H9 (cell line): ENCODE measurements at regions not wholly inside any gene's neighbourhood (a gene's known extent, or its start where the extent isn't known, plus 50 kb on each side); places are given as distances from the start of the nearest gene placed in this dataset.

Experiments used
- DNase-seq: peaks from one replicate; pipeline ENCODE4 v3.0.0-alpha.2; 2017
- H2AFZ ChIP-seq: one replicate; pipeline ENCODE4 v1.6.1; 2013; ENCODE audit warnings: mild to moderate bottlenecking, low read length, control low read depth, moderate library complexity
- H2AK5ac ChIP-seq: 2 replicates; pipeline ENCODE4 v1.6.1; 2013; ENCODE audit warnings: low read length, control low read depth, mixed read lengths; ENCODE audit not compliant: insufficient read length
- H2BK120ac ChIP-seq: one replicate; pipeline ENCODE4 v1.6.1; 2013; ENCODE audit warnings: low read depth, mild to moderate bottlenecking, low read length, control low read depth, inconsistent platforms; ENCODE audit not compliant: poor library complexity, severe bottlenecking
- H2BK12ac ChIP-seq: 2 replicates; pipeline ENCODE4 v1.6.1; 2013; ENCODE audit warnings: low read length, control low read depth, mixed read lengths, low read depth; ENCODE audit not compliant: insufficient read length
- H2BK15ac ChIP-seq: 2 replicates; pipeline ENCODE4 v1.6.1; 2013; ENCODE audit warnings: low read depth, low read length, control low read depth
- H2BK20ac ChIP-seq: one replicate; pipeline ENCODE4 v1.6.1; 2013; ENCODE audit warnings: low read depth, mild to moderate bottlenecking, low read length, control low read depth, inconsistent platforms; ENCODE audit not compliant: poor library complexity, severe bottlenecking
- H2BK5ac ChIP-seq: 2 replicates; pipeline ENCODE4 v1.6.1; 2013; ENCODE audit warnings: low read length, control low read depth, mixed read lengths; ENCODE audit not compliant: insufficient read length
- H3K14ac ChIP-seq: 2 replicates; pipeline ENCODE4 v1.6.1; 2013; ENCODE audit warnings: low read length, control low read depth; ENCODE audit not compliant: insufficient read depth
- H3K18ac ChIP-seq: 2 replicates; pipeline ENCODE4 v1.6.1; 2013; ENCODE audit warnings: low read depth, mild to moderate bottlenecking, mixed read lengths, low read length, control low read depth; ENCODE audit not compliant: insufficient read length
- H3K23ac ChIP-seq: 2 replicates; pipeline ENCODE4 v1.6.1; 2013; ENCODE audit warnings: low read length, control low read depth, mixed read lengths, low read depth; ENCODE audit not compliant: insufficient read length
- H3K23me2 ChIP-seq: 2 replicates; pipeline ENCODE4 v1.6.1; 2013; ENCODE audit warnings: low read depth, mild to moderate bottlenecking, mixed read lengths, low read length, control low read depth; ENCODE audit not compliant: insufficient read length, poor library complexity, severe bottlenecking
- H3K27ac ChIP-seq: 2 replicates; pipeline ENCODE4 v1.5.1; 2013; ENCODE audit warnings: low read length, control low read depth, mixed read lengths, low read depth; ENCODE audit not compliant: insufficient read length
- H3K27me3 ChIP-seq: 2 replicates; pipeline ENCODE4 v1.6.1; 2013; ENCODE audit warnings: low read length, control low read depth, inconsistent platforms; ENCODE audit not compliant: insufficient read depth
- H3K4ac ChIP-seq: 2 replicates; pipeline ENCODE4 v1.6.1; 2013; ENCODE audit warnings: low read depth, mild to moderate bottlenecking, control low read depth, inconsistent platforms, low read length, moderate library complexity
- H3K4me1 ChIP-seq: 2 replicates; pipeline ENCODE4 v1.6.1; 2013; ENCODE audit warnings: low read length, control low read depth, inconsistent platforms; ENCODE audit not compliant: insufficient read depth
- H3K4me2 ChIP-seq: 2 replicates; pipeline ENCODE4 v1.6.1; 2013; ENCODE audit warnings: low read length, control low read depth, mixed read lengths; ENCODE audit not compliant: insufficient read length, insufficient read depth
- H3K56ac ChIP-seq: 2 replicates; pipeline ENCODE4 v1.6.1; 2013; ENCODE audit warnings: low read depth, mild to moderate bottlenecking, mixed read lengths, low read length, control low read depth; ENCODE audit not compliant: insufficient read length
- H3K79me1 ChIP-seq: 2 replicates; pipeline ENCODE4 v1.6.1; 2013; ENCODE audit warnings: low read depth, mild to moderate bottlenecking, moderate library complexity, low read length, control low read depth, inconsistent platforms; ENCODE audit not compliant: insufficient read depth, poor library complexity, severe bottlenecking
- H3K79me2 ChIP-seq: 2 replicates; pipeline ENCODE4 v1.6.1; 2013; ENCODE audit warnings: low read length, control low read depth, inconsistent platforms; ENCODE audit not compliant: insufficient read depth
- H3K9ac ChIP-seq: 2 replicates; pipeline ENCODE4 v1.6.1; 2013; ENCODE audit warnings: low read length, control low read depth, mixed read lengths; ENCODE audit not compliant: insufficient read length; ENCODE audit errors: extremely low read depth
- H3K9me3 ChIP-seq: one replicate; pipeline ENCODE4 v1.6.1; 2013; ENCODE audit warnings: low read depth, low read length, inconsistent platforms; ENCODE audit not compliant: control insufficient read depth
- H3T11ph ChIP-seq: one replicate; pipeline ENCODE4 v1.6.1; 2013; ENCODE audit warnings: mild to moderate bottlenecking, low read length, control low read depth, inconsistent platforms
- H4K20me1 ChIP-seq: one replicate; pipeline ENCODE4 v1.6.1; 2013; ENCODE audit not compliant: control insufficient read depth, insufficient read length, insufficient read depth
- H4K5ac ChIP-seq: 2 replicates; pipeline ENCODE4 v1.6.1; 2013; ENCODE audit warnings: low read depth, mild to moderate bottlenecking, mixed read lengths, low read length, control low read depth; ENCODE audit not compliant: insufficient read length
- H4K8ac ChIP-seq: replicated peaks from 2 replicates; pipeline ENCODE4 v1.6.1; 2013; ENCODE audit warnings: low read length, control low read depth, mixed read lengths, low read depth; ENCODE audit not compliant: insufficient read length
- H4K91ac ChIP-seq: 2 replicates; pipeline ENCODE4 v1.6.1; 2013; ENCODE audit warnings: low read depth, mild to moderate bottlenecking, moderate library complexity, mixed read lengths, low read length, control low read depth; ENCODE audit not compliant: insufficient read length
- H3K27ac Mint-ChIP-seq, 3 experiments: 2 replicates in 2 of 3; 3 replicates in 1 of 3; pipeline ENCODE4 v1.8.0; 2020 to 2021; ENCODE audit warnings: mixed read lengths in 3 of 3, mild to moderate bottlenecking in 1 of 3, moderate library complexity in 1 of 3
- H3K27me3 Mint-ChIP-seq: 2 replicates; pipeline ENCODE4 v1.8.0; 2021; ENCODE audit warnings: low read depth, mild to moderate bottlenecking, moderate library complexity, mixed read lengths
- H3K36me3 Mint-ChIP-seq, 3 experiments: 2 replicates in 2 of 3; 3 replicates in 1 of 3; pipeline ENCODE4 v1.8.0; 2020 to 2021; ENCODE audit warnings: low read depth in 3 of 3, mixed read lengths in 3 of 3; ENCODE audit not compliant: insufficient read depth in 1 of 3
- H3K4me1 Mint-ChIP-seq, 2 experiments: 2 replicates each; pipeline ENCODE4 v1.8.0; 2020; ENCODE audit warnings: mixed read lengths in 2 of 2
- H3K4me3 Mint-ChIP-seq, 2 experiments: 2 replicates in 1 of 2; 3 replicates in 1 of 2; pipeline ENCODE4 v1.8.0; 2020 to 2021; ENCODE audit warnings: mild to moderate bottlenecking in 2 of 2, mixed read lengths in 2 of 2, moderate library complexity in 1 of 2
- H3K9me3 Mint-ChIP-seq, 2 experiments: 2 replicates in 1 of 2; 3 replicates in 1 of 2; pipeline ENCODE4 v1.8.0; 2020; ENCODE audit warnings: mild to moderate bottlenecking in 2 of 2, mixed read lengths in 2 of 2, moderate library complexity in 1 of 2
- CTCF ChIP-seq: fragments of 200-600 bp; sonication (generic); conservative IDR thresholded peaks from 3 replicates; pipeline ENCODE4 v1.8.0; 2021; ENCODE audit warnings: antibody characterized with exemption, mild to moderate bottlenecking
- WGBS: extraction: QIAGEN DNeasy Blood & Tissue Kit; methylation state at CpG from one replicate; pipeline ENCODE4 v1.1.7; 2013; ENCODE audit warnings: missing lambda C conversion rate, low lambda C conversion rate, mixed read lengths; ENCODE audit not compliant: insufficient read length; ENCODE audit errors: extremely low coverage; 5-methylcytosine and 5-hydroxymethylcytosine counted together

DNA sequence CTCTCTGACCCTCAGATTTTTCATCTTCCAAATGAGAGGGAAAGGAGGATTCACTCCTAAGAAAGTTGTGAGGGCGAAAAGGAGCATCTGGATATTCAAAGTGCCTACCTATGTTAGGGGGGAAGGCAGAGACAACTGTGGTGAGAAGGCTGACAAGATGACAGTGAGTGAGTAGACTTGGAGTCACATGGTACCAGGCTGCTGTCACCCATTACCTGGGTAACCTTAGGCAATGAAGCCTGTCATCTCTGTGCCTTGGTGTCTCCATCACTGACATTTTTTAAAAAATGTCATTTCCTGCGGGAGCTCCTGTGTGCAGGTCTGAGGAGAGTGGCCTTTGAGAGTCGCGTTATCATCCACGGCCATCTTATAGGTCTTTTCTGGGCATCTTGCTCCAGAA is 124.0 kb downstream of the MAF start:
- no peak overlapping the region for H3K4me3 Mint-ChIP-seq
- WGBS: no CpG with 5 or more reads among the region's 5 CpGs
- Histone ChIP-seq H3K27me3 (no peaks in the 10 kb centered on the region), H3K4me1 (no peaks in the 10 kb centered on the region), H3K23me2 (no peaks in the 10 kb centered on the region), H3K9me3 (no peaks in the 10 kb centered on the region), H3K4me2 (no peak overlapping the region), H2AFZ (no peak overlapping the region), H3K56ac (no peak overlapping the region), H4K8ac (no peak overlapping the region), H2BK15ac (no peak overlapping the region), H2BK5ac (no peak overlapping the region), H4K5ac (no peak overlapping the region), H3K27ac (no peak overlapping the region), H3K23ac (no peak overlapping the region), H3K9ac (no peak overlapping the region), H3K79me1 (no peaks in the 10 kb centered on the region), H3T11ph (no peak overlapping the region), H3K79me2 (no peaks in the 10 kb centered on the region), H2BK120ac (no peak overlapping the region), H2BK12ac (no peak overlapping the region), H2AK5ac (no peak overlapping the region), H3K4ac (no peak overlapping the region), H4K91ac (no peak overlapping the region), H4K20me1 (no peaks in the 10 kb centered on the region), H3K14ac (no peak overlapping the region), H2BK20ac (no peak overlapping the region), H3K18ac (no peak overlapping the region)
- H3K27me3 Mint-ChIP-seq: peaks cover 1% of the 10 kb centered on the region
- H3K4me1 Mint-ChIP-seq: peaks cover 6 to 8% of the 10 kb centered on the region in 2 experiments; a peak in 3 of 4 replicates
- no peak for TF ChIP-seq CTCF
- no peaks in the 10 kb centered on the region for H3K9me3 Mint-ChIP-seq
- no peak for DNase-seq
- H3K36me3 Mint-ChIP-seq: no peaks in the 10 kb centered on the region
- H3K27ac Mint-ChIP-seq: no peak overlapping the region
